HCEC 1CT (cell line): ENCODE measurements at regions not wholly inside any gene's neighbourhood (a gene's known extent, or its start where the extent isn't known, plus 50 kb on each side); places are given as distances from the start of the nearest gene placed in this dataset.
"Not testable (repeated sequence)": the region's sequence is repeated elsewhere in the genome, so short reads cannot be mapped to it uniquely, and the experiment has no call there.

Experiments used
- DNase-seq: peaks from one replicate; pipeline ENCODE4 v3.0.0-alpha.2; 2017

DNA sequence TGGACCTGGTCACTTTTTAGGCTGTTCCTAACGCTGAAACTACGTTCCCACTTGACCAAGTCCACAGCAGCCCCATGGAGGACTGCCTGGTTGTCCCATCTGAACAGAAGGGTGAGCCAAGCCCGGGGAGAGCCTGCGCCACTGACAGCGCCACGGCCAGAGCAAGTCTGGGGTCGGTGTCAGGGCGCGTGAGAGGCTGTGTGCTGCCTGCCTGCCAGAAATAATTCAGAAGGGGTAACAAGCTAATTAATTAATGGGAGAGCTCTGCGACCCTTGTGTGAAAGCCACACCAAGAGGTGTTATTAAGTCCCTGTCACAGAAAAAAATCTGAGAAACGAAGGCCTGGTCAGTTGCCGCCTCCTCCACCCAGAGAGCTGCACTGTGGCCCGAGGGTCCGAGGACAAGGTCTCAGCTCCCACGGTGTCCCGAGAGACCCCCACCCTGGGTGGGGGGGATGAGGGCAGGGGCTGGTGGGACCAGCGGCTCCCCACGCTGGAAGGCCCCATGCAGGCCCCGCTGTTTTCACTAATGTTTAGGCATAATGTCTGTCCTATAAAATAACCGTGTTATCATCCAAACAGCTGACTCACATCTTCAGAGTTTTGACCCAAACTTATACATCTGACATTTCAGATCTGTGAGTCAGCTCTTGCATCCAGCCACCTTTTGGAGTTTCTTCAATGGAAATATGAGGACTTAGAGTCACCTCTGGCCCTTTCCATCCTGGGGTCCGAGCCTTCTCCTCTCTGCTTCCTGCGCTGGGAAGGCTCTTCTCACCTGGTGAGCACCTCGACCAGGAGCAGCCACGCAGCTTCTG, 58.5 kb downstream of the DLL1 start:
- DNase-seq: no peak

DNA sequence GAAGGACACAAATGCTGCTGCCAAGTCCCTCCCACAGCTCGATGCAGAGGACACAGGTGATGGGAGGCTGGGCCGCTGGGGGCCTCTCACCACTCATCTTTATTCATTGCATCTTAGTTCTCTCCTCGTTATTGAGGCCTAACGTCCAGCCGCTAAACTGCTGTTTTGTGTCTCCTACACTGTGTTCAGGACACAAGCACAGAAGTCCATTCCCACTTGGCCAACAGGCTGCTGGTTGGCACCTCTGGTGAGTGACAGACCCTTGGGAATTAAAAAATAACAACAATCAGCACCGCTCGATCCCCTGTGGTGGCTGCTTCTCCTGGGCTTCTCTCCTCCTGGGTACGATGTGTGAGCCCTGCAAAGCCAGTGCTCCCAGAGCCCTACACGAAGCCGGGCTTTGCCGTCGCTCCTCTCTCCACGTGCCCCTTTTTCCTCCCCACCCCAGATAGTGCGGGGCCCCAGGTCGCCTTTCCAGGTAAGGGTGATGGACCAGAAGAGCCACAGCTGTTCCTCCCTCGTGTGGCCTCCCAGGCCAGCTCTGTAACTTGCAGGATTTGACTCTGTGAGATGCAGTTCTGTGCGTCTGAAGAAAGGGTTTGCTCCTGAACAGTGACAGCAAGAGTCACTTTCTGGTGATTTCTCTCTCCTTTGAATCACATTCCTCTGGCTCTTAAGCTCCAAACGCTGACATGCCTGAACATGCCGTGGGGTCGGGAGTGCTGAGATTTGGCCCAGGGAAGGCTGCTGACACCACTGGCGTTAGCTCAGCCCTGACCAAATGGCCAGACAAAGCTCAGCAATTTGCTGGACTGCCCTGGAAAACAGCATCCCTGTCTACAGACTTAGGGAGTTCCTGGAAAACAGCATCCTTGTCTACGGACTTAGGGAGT, 59.3 kb downstream of the DLL1 start:
- no peak for DNase-seq

DNA sequence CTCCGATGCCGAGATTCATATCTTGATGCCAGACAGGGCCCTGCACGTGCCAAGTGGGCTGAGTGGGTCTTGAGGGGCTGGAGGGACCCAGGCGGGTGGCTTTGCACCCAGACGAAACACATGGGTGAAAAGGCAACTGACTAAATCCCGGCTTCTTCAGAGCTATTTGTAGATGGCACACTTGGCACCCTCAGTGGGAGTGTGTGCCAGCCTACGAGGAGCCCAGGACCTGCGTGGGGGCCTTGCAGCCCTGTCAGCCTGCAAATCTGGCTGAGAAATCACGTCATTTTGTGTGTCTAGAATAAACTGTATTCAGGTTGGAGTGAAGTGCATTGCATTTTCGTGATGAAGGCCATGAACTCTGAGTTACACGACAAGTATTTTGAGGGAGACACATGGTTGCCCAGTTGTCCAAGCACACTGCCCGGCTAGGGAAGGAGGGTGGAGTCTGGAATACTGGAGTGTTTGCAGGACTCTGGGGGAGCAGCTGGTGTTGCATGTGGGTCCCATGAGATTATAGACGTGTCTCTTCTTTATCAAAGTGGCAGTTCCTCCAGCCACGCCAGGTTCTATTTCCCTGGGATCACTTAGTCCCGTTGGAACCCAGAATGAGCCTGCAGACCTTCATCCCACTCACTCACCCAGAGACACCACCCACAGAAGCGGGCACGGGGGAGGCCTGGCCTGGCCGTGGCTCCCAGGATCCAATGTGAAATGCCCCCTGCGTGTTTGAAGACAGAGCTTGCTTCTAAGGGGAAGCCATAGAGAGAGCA, 60.2 kb downstream of the DLL1 start:
- DNase-seq: no peak

DNA sequence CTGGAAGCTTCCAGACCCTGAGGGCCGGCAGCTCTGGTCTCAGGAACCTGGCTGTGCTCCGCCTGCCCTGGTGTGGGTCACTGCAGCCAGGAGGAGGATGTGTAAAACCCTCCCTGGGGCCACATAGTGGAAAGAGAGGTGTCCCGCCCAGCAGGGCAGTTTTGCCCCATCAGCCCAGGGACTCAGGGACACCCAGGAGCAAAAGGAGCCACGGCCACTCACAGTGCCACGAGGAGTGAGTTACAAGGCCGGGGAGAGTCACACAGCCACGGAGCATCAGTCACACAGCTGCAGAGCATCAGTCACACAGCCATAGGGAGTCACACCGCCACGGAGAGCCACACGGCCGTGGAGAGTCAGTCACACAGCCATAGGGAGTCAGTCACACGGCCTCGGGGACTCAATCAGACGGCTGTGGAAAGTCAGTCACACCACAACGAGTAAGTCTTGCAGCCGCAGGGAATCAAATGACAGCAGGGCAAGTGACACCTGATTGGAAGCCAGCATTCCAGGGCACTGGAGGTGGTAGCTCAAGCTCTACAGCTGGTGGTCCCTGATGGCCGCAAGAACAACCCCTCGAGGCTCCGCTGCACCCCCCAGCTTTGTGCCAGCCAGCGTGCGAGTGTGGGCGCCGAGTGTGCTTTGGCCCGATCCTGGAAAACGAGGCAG, 60.9 kb downstream of the DLL1 start:
- no peak for DNase-seq

DNA sequence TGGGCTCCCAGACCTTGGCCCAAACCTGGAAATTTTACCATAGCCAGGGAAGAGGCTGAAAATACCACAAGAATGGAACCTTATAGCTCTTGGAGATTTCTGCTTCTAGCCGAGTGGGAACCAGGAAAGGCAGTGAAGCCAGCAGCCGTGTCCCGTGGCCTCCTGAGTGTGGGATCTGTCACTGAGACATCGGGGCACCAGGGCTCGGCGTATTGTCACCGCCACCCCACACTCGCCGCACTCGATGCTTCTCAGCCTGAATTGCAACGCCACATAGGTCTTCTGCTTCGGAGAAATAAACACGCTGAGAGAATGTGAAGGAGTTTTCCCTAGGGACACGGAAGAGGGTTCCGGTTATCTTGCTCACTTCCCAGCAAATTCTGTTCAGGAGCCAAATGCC, 61.5 kb downstream of the DLL1 start:
- no peak for DNase-seq

DNA sequence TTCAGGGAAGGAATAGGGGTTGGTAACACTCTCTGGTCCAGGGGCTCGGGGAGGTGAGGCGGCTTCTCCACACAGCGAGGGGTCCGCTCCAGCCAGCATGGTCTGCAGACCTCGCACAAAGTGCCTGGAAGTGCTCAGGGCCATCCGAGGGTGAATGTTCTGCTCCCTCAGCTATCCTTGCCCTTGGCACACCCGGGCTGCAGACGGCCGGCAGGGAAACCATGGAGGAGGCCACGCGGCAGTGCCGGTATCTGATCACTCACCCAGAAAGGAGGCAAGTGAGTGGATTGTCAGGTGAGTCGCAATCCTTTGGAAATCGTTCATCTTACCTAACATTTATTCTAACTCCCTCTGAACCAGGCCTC, 62.0 kb downstream of the DLL1 start:
- DNase-seq: no peak

DNA sequence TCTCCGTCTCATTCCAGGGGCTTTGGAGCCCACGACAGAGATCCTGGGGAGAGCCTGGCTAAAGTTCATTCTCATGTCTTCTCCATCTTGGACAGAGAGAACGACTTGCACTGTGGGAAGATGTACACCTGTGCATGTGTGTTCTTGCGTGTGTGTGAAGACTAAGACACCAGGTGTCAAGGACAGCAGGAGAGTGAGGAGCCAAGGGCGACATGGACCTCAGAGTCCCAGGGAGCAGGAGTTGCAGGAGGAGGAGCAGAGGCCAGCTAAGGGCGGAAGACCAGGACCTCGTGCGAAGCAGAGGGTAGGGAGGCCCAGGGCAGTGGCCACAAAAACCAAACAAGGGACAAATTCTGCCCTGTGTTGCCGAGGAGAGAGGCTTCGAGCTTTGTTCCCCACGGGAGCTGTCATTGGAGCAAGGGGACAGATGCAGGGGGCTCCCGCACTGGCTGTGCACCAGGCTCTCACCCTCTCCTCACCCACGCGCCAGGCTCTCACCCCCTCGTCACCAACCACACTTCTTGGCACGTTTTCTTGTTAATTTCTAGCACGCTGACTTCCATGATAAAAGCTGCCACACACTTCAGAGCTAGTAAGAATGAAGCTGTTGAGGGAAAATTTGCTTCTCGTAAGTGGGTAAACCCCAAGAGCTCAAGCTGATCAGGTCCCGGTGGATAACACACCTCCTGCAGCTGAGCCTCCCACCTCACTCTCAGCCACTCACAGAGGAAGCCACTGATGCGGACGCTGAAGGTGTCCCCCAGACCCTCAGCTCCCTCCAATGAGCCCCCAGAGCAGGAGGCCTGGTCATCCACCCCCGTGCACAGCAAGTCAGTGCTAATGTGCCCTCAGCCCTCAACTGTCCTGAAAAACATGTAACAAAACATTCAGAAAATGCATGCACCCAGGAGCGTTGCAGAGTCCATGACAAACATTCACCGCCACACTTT, 62.6 kb downstream of the DLL1 start:
- DNase-seq: no peak

DNA sequence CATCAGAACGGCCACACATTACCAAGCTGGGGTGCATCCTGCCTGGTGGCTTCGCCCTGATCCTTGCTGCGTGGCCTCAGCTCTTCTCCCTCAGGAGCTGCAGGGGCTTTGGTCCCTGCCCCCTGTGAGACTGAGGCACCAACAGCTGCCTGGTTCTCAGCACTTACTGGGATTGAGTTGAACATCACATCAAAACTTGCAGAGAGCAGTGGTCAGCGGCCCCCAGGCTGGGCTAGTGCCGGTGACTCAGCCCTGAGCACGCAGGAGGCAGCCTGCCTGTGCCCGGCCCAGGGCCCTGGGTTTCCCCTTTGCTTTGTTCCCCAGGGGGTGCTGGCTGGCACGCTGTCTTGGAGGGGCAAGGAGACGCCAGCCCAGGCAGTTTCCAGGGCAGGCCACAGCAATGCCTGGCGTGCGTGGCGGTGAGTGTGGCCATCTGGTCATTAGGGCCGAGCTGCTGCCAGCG, 63.3 kb downstream of the DLL1 start:
- no peak for DNase-seq

DNA sequence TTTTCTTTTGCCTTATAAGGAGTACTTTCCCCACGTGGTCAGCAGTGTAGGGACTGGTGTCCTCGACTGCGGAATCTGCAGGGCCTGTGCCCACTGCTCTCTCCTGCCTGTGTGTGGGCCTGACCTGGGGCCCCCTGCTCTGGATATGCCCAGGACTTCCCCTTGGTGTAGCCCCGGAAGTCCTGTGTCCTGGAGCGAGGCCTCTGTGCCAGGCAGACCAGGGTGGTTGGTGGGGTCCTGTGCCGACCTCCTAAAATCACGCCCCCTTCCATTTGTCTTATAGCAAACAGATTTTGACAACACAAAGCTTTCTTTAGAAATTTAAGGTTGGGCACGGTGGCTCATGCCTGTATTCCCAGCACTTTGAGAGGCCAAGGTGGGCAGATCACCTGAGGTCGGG, 64.2 kb downstream of the DLL1 start:
- no peak for DNase-seq

DNA sequence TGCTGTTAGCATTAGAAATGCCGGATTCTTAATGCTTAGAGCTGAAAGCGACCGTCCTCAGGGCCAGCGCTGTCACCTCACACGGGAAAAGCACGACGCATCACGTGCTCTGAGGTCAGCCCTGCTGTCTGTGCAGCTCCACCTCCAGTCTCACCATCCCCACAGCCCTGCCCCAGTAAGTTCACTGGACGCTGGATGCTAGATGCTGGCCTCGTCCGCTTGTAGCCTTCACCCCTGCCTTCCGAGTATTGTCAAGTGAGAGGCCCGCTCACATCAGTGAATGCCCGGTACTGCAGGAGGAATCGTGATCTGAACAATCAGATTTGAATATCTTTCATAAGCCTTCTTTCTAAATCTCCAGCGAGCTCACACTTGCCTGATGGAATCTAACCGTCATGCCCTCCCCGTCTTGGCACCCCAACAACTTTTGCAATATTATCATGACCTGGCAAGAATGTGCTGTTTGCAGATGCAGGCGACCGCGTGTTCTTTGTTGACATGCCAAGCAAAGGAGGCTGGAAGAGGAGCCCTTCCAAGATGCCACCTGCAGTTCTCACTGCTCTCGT, 64.9 kb downstream of the DLL1 start:
- no peak for DNase-seq

DNA sequence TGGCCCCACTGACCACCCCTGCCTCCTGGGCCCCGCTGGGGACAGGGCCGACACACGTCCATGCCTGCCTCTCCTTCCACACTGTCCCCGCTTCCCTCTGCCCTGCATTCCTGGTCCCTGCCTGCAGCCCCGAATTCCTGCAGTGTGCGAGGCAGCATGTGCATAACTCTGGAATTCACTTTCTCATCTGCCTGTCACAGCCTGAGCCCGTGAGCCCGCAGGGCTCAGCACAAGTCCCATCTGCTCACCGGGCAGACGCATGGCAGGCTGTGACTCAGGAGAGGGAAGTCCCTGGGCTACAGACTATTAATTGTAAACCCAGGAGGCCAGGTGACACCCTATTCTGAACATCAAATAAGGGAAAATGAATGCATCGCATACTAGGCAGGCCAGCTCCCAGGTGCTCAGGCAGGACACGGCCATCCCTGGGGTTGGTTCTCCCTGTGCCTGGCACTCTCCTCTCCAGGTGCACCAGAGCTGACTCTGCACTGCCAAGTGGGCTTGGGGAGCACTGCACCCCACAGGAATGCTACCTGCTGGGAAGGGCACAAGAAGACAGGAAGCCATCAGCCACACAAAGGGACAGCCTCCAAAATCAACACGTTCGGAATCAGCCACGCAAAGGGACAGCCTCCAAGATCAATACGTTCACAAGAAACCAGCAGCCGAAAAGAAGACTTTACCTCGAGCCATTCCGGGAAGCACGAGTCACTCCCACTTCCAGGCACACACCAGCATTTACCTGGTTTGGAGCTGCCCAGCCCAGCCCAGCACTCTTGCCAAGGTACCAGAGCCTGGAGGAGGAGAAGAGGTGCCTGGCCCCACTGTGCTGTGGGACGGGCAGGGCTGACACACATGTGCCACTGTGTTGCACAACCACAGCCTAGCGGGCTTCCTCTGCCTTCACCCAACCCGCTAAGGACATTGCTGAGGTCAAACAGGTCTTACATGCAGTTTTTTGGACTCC, 65.9 kb downstream of the DLL1 start:
- no peak for DNase-seq

DNA sequence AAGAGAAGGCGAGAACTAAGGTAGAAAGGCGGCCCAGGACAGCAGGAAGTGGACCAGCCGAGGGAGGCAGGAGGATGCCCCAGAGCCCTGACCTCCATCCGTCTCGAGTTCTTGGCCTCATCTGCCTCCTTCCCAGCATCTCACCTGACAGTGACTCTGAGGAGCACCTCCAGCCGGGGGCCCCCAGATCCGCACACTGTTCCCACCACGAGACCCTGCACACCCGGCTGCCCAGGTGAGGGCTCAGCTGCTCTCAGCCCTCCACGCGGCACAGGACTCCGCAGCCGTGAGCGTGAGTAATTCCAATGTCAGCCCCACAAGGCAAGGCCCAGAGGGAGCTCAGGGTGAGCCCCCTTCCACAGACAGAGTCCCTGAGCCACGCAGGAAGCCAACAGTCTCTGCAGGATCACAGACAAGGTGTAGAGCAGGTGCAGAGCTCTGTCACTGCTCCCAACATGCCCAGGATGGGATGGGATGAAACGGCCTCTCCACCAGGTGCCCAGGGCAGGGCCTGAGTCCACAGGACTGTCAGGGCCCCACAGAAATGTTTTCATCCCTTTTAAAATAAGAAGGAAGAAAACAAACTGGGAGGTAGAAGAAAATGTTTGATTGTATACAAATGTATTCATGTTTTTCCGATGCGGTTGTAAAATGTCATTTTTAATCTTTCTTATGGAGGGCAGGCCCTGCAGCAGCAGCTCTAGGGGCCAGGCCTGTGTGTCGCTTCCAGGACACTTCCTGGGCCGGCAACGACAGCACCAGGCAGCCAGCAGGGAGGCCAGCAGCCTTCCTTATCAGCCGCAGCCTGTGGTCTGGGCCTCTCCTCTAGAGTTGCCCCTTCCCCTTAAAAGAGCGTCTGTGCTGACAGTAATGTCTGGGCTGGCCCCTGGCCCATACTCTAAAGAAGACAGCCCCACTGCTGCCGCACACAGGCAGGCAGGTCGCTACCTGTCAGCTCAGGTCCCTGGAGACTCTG, 66.9 kb downstream of the DLL1 start:
- no peak for DNase-seq

DNA sequence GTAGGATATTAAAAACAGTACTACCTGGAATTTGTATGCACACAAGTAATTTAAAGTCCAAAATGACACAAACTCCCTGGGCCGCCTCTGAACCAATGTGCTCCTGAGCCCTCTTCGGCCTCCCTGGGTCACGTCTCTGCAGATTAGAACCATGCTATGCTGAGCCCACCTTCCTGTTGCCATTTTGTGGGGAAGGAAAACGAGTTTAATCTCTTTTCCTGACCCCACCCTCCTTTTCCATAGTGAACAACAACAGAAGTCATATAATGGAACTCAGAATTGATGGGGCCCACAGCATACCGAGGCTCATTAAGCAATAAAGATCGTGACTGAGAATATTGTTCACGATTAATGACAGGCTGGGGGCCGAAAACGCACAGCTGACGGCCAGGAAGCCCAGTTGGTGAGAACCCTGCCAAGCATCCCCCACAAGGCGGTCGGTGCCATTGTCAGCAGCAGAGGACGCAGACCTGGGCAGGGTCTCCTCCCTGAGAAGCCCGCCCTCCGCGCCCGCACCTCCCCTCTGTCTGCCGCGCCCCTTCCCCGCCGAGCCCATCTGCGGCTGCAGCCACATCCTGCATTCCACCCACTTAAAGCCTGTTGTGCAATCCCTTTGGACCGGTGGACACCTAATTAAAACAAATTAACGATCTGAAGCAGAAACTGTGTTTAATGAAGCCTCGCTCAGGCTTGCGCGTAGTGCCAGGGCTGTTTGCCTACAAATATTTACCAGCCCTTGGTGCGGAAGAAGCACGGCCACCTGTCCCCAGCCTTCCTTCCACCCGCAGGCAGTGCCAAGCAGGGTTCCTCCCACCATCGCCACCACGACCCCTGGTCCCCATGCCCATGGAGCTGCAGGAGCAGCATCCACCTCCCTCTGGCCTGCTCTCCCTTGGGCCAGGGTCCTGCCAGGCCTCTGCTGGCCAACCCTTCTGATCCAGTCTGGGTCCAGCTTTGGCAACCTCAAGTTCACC, 68.1 kb downstream of the DLL1 start:
- no peak for DNase-seq

DNA sequence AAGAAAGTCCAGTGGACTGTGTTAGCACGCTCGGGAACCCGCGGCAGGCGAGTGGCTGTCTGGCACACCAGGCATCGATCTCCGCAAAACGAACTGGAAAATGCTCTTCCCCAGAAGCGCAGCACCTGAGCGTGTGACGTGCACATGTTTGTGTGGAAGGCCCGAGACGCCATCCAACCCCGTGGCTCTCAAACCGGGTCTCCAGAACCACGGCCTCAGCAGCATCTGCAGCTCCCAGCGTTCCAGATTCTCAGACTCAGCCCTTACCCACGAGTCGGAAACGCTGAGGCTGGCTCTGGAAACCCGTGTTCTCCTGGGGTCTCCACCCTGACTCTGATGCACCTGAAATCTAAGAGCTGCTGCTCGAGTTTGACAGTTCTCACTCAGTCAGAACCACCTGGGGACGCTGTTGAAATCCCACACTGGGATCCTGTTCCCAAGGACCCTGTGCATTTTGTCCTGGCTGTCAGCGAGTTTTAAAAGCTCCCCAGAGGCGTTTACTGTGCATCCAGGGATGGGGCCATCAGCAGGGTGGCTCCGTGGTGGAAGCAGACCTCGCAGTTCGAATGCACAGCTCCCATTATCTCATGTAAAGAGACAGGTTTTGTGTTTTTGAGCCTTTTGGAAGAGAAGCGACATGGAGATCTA, 69.0 kb downstream of the DLL1 start:
- DNase-seq: no peak

DNA sequence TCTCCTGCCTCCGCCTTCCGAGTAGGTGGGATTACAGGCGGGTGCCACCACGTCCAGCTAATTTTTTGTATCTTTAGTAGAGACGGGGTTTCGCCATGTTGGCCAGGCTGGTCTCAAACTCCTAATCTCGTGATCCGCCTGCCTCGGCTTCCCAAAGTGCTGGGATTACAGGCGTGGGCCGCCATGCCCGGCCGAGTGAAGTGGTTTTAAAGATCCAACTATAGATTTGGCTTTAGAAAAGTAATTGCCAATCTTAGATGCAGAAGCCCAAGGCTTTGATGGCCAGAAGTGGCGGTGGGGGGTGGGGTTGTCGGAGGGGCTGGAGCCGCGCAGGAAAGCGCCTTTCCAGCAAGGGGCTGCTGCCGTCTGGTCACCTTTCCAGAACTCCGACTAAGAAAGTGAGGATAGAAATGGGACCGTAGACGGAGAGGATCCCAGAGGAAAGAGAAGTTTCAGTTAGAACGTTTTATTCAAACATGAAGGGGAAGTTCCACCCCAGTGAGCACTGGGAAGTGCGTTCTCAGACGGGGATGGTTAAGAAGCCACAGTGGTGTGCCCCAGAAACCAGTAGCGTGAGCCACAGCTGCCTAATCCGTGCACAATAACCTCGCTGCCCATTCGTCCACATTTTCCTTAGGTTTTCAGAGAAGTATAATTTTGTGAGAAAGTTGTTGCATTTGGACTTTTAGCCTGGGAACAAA, 69.7 kb downstream of the DLL1 start:
- DNase-seq: no peak

DNA sequence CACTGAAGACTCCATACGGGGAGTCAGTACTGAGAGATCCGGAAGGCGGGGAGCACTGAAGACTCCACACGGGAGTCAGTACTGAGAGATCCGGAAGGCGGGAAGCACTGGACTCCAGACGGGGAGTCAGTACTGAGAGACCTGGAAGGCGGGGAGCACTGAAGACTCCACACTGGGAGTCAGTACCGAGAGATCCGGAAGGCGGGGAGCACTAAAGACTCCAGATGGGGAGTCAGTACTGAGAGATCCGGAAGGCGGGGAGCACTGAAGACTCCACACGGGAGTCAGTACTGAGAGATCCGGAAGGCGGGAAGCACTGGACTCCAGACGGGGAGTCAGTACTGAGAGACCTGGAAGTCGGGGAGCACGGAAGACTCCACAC, 77.2 kb downstream of the DLL1 start:
- DNase-seq: not testable (repeated sequence)
